CD1c-positive myeloid dendritic cell (primary cell): ENCODE measurements at regions not wholly inside any gene's neighbourhood (a gene's known extent, or its start where the extent isn't known, plus 50 kb on each side); places are given as distances from the start of the nearest gene placed in this dataset.

Experiments used
- DNase-seq: peaks from one replicate; pipeline ENCODE4 v3.0.0-alpha.2; 2016; ENCODE audit errors: extremely low spot score

- DNase-seq = peak; percentile 32
These were observed 56.1 kb upstream of the STK24 start for GRCh38 chr13:98632961-98633360.

DNA sequence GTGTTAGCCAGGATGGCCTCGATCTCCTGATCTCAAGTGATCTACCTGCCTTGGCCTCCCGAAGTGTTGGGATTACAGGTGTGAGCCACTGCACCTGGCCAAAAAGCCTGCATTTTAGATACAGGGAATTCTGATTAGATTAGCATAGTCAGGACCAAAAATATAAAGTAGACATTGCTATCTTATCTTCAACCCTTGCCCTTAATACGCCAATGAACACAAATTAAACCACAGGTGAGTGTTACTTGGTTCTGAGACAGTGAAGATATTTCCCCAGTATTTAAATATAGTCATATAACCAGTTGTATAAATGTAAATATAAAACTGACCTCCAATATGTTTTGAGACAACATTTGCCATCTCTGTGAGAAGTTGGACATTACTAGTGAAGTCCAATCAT is 52.1 kb upstream of the STK24 start:
- no peak for DNase-seq
